Mucosa of descending colon (tissue), 3 donors: ENCODE measurements at regions not wholly inside any gene's neighbourhood (a gene's known extent, or its start where the extent isn't known, plus 50 kb on each side); places are given as distances from the start of the nearest gene placed in this dataset.

Experiments used
- ATAC-seq: fragments of 200-7000 bp; cut with Tn5 transposase; one replicate; pipeline ENCODE4 v1.9.1; 2020; ENCODE audit warnings: mild to moderate bottlenecking, moderate library complexity
- DNase-seq, 3 donors: peaks; one replicate each; pipeline ENCODE4 v3.0.0-alpha.2; 2020
- H3K36me3 ChIP-seq: fragments of 200-600 bp; one replicate; pipeline ENCODE4 v1.8.0; 2021; ENCODE audit warnings: low read depth, mild to moderate bottlenecking
- H3K4me1 ChIP-seq: fragments of 200-600 bp; one replicate; pipeline ENCODE4 v1.8.0; 2021; ENCODE audit warnings: low read depth, mild to moderate bottlenecking
- H3K4me3 ChIP-seq: fragments of 200-600 bp; one replicate; pipeline ENCODE4 v1.8.0; 2021; ENCODE audit warnings: mild to moderate bottlenecking
- H3K9me3 ChIP-seq: fragments of 200-600 bp; one replicate; pipeline ENCODE4 v1.8.0; 2021; ENCODE audit warnings: mild to moderate bottlenecking
- intact Hi-C, 2 donors: fragments of 100-400 bp; cut with DNase I in 1 of 2; cut with micrococcal nuclease in 1 of 2; formaldehyde crosslinking; loops; one replicate each; pipeline versions ENCODE4 v1.11.0 to v1.11.1; 2022; cut with DNase I, micrococcal nuclease
- TF ChIP-seq, protein P1 (sequence below): fragments of 200-600 bp; IDR thresholded peaks from one replicate; pipeline ENCODE4 v1.8.0; 2022; ENCODE audit warnings: antibody characterized with exemption, mild to moderate bottlenecking
- donor health status: DM: no; HTN: no; CAD: no; lungs with moderate emphysema.
- donor health status: DM: no; HTN: no; CAD: no.
- donor health status: DM: no; HTN: yes; CAD: no.

DNA sequence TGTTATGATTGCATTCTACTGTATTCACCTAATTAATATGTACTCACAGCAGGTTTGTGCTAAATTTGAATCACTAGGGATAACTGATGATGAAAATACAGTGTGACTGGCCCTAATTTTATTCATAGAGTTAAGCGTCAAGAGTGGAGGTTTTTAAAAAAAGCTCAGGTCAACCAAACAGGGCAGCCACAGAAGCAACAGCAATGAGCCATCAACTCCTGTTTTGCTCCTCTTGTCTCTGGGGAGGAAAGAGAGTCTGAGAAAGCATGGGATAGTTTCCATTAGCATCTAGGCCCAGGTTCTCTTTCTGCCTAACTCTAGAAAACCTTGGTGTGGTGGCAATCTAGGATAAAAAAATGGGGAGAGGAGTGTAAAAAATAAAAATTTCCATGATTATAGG, 122.1 kb downstream of the OGFRL1 start:
- DNase-seq: no peak
- Histone ChIP-seq H3K4me1 (no peaks in the 10 kb centered on the region), H3K4me3 (no peak overlapping the region), H3K9me3 (no peaks in the 10 kb centered on the region), H3K36me3 (no peaks in the 10 kb centered on the region)
- TF ChIP-seq, protein P1, sequence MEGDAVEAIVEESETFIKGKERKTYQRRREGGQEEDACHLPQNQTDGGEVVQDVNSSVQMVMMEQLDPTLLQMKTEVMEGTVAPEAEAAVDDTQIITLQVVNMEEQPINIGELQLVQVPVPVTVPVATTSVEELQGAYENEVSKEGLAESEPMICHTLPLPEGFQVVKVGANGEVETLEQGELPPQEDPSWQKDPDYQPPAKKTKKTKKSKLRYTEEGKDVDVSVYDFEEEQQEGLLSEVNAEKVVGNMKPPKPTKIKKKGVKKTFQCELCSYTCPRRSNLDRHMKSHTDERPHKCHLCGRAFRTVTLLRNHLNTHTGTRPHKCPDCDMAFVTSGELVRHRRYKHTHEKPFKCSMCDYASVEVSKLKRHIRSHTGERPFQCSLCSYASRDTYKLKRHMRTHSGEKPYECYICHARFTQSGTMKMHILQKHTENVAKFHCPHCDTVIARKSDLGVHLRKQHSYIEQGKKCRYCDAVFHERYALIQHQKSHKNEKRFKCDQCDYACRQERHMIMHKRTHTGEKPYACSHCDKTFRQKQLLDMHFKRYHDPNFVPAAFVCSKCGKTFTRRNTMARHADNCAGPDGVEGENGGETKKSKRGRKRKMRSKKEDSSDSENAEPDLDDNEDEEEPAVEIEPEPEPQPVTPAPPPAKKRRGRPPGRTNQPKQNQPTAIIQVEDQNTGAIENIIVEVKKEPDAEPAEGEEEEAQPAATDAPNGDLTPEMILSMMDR: no peak
- no peak for ATAC-seq
- intact Hi-C loops: no loop called here

GRCh38 chr6:71411882-71412281, 123.3 kb downstream of the OGFRL1 start:
- ATAC-seq (no peak), DNase-seq (no peak)
- Histone ChIP-seq H3K4me1 (no peaks in the 10 kb centered on the region), H3K9me3 (no peaks in the 10 kb centered on the region), H3K36me3 (no peaks in the 10 kb centered on the region), H3K4me3 (no peak overlapping the region)
- intact Hi-C loops: no loop called here
- TF ChIP-seq, protein P1: no peak

DNA sequence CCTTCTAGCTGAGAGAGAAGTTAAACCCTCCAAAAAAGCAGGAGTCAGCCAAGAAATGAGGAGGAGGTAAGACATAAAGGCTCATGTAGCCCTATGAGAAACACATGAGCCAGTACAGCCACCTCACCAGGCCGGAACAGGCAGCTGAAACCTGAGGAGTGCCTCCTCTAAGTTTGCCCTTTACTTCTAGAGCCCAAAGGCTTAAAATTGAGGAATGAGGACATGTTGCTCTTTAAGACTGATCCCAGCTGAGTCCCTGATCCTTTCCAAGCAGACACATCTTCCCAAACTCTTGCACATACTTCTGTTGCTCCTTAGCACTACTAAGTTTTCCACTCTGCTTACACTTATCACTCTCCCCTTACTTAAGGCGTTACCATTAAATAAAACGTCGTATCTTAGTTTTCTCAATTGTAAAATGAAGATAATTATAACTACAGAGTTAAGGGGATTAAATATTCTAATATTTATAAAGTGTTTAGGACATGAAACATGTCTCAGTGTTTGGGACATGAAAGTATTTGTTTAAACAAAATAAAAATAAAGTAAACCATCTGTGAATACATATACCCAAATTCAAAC, 124.0 kb downstream of the OGFRL1 start:
- intact Hi-C loops: no loop called here
- no peak for DNase-seq
- no peak for ATAC-seq
- no peaks in the 10 kb centered on the region for H3K36me3 ChIP-seq
- TF ChIP-seq, protein P1: no peak
- no peaks in the 10 kb centered on the region for H3K4me1 ChIP-seq
- H3K4me3 ChIP-seq: no peak overlapping the region
- H3K9me3 ChIP-seq: no peaks in the 10 kb centered on the region

GRCh38 chr6:71414486-71414885, 125.9 kb downstream of the OGFRL1 start:
- H3K36me3 ChIP-seq: no peaks in the 10 kb centered on the region
- no peak for ATAC-seq
- no peaks in the 10 kb centered on the region for H3K4me1 ChIP-seq
- H3K9me3 ChIP-seq: no peaks in the 10 kb centered on the region
- TF ChIP-seq, protein P1: no peak
- DNase-seq: no peak
- intact Hi-C loops: no loop called here
- no peak overlapping the region for H3K4me3 ChIP-seq

DNA sequence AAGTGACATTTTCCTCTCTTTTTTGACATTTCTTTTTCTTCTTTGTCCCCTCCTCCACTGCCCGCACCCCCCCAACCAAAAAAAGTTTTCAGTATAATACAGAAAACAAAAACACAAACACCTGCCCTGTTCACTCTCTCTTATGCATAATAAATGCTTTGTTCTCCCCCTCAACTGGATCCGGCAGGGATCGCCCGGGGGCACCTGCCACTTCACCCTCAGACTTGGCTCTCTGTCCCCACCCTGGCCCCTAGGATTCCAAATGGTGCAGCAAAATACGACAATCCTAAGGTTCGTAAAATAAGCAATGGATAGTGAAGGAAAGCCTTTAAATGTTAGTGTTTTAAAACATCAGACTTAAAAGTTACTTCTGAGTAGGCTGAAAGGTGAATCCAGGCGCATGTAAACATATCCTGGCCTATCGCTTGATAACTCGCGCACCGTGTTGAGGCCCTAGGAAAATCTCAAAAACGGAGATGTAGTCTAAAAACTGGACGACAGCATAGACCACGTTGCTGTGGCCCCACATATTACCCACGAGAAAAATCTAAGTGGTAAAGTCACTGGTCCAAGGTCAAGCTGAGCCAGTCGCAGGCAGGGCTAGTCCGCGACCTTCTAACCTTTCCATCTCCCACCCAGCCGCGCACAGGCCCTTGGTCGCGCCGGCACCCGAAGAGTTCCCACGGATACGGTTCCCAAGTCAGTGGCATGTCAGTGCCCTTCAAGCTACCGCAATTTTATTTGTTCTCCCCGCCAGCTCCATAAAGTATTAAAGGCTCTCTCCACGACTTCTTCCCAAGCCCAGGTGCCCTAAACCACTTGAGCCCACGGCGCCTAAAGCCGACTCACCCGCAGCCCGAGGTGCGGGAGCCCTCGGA, 130.8 kb downstream of the OGFRL1 start:
- intact Hi-C loops: no loop called here
- H3K9me3 ChIP-seq: no peaks in the 10 kb centered on the region
- TF ChIP-seq, protein P1: no peak
- no peaks in the 10 kb centered on the region for H3K36me3 ChIP-seq
- H3K4me1 ChIP-seq: no peaks in the 10 kb centered on the region
- ATAC-seq (no peak), DNase-seq (peak in 1 of 3 donors; percentile 22)
- H3K4me3 ChIP-seq: peak overlapping the region; percentile 38
